Activated naive CD8-positive, alpha-beta T cell treated with anti-CD3 and anti-CD28 coated beads, Interleukin-2, amount 50 U/mL, for 24 hours (primary cell): ENCODE measurements at regions not wholly inside any gene's neighbourhood (a gene's known extent, or its start where the extent isn't known, plus 50 kb on each side); places are given as distances from the start of the nearest gene placed in this dataset.
A peak's percentile ranks its signal among the peaks of the same experiment; 100 is the strongest.
"Not testable (repeated sequence)": the region's sequence is repeated elsewhere in the genome, so short reads cannot be mapped to it uniquely, and the experiment has no call there.

Experiments
- ATAC-seq: fragments of 150-1000 bp; cut with Tn5 transposase; one replicate; pipeline ENCODE4 v1.10.0; 2021
- DNase-seq: peaks from one replicate; pipeline ENCODE4 v3.0.0; 2021
- H3K27ac Mint-ChIP-seq: one replicate; pipeline ENCODE4 v1.8.0; 2021; ENCODE audit warnings: mild to moderate bottlenecking, mixed read lengths
- H3K27me3 Mint-ChIP-seq: one replicate; pipeline ENCODE4 v1.8.0; 2021; ENCODE audit warnings: mixed read lengths
- H3K36me3 Mint-ChIP-seq: one replicate; pipeline ENCODE4 v1.8.0; 2021; ENCODE audit warnings: low read depth, mixed read lengths
- H3K4me1 Mint-ChIP-seq: one replicate; pipeline ENCODE4 v1.8.0; 2021; ENCODE audit warnings: mixed read lengths
- H3K4me3 Mint-ChIP-seq: one replicate; pipeline ENCODE4 v1.8.0; 2021; ENCODE audit warnings: mild to moderate bottlenecking, moderate library complexity, mixed read lengths
- H3K9me3 Mint-ChIP-seq: one replicate; pipeline ENCODE4 v1.8.0; 2021; ENCODE audit warnings: mixed read lengths

DNA sequence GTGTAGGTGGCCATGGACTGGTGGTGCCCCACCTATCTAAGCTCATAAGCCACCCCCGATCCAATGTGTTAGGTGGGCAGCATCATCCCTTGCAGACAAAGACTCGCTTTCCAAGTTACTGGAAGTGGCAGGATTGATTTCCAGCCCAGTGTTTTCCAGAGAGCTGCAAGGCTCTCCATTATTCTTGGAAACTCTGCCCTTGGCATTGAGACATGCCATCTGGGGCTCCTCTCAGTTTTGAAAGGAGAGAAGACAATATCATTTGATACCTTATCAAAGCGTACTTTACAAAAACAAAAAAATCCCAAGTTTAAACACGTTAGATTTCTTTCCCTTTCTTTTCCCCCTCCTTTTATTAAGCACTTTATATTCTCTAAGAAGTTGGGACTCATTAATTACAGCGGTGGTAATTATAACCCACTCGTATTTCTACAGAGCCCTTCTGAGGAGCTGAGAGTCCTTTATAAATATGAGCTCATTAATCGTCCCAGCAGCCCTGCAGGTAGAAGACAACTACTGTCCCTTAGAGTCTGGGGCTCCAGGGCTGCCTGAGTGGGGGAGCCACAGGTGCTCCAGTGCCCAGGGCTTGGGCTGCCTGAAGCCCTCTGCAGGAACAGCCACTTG, 226.1 kb downstream of the TLE3 start:
- Mint-ChIP-seq H3K4me3 (no peak overlapping the region), H3K4me1 (peaks cover 3% of the 10 kb centered on the region), H3K27me3 (peaks cover 2% of the 10 kb centered on the region), H3K36me3 (peaks cover 1% of the 10 kb centered on the region), H3K27ac (no peak overlapping the region), H3K9me3 (peaks cover 10% of the 10 kb centered on the region)
- ATAC-seq (no peak), DNase-seq (no peak)

- Mint-ChIP-seq H3K27ac (no peak overlapping the region), H3K4me3 (no peak overlapping the region), H3K4me1 (no peaks in the 10 kb centered on the region), H3K9me3 (peaks cover 10% of the 10 kb centered on the region), H3K27me3 (peaks cover 4% of the 10 kb centered on the region), H3K36me3 (peaks cover 1% of the 10 kb centered on the region)
- ATAC-seq (no peak), DNase-seq (no peak)
Observed at GRCh38 chr15:69873807-69874206, 223.9 kb downstream of the TLE3 start.

DNA sequence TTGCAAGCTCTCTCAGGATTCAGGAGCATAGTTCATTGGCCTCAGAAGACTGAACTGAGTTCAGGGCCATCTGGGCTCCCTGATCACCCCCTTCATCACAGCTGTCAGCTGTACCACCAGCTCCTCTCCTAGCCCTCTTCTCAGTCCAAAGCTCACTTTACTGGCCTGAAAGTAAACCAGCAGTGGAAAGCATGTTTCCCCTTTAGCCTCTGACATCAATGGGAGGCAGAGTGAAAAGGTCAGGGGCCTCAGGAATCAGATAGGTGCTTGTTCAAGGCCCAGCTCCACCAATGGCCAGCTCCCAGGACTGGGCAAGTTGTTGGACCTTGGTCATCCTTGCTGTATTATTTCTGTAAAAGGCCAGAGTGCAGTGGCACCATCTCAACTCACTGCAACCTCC, 223.4 kb downstream of the TLE3 start:
- H3K9me3 Mint-ChIP-seq, result peaks cover 10% of the 10 kb centered on the region
- no peak overlapping the region for H3K4me3 Mint-ChIP-seq
- ATAC-seq (no peak), DNase-seq (no peak)
- H3K27ac Mint-ChIP-seq, result no peak overlapping the region
- H3K36me3 Mint-ChIP-seq, result peaks cover 1% of the 10 kb centered on the region
- no peaks in the 10 kb centered on the region for H3K4me1 Mint-ChIP-seq
- peaks cover 4% of the 10 kb centered on the region for H3K27me3 Mint-ChIP-seq

DNA sequence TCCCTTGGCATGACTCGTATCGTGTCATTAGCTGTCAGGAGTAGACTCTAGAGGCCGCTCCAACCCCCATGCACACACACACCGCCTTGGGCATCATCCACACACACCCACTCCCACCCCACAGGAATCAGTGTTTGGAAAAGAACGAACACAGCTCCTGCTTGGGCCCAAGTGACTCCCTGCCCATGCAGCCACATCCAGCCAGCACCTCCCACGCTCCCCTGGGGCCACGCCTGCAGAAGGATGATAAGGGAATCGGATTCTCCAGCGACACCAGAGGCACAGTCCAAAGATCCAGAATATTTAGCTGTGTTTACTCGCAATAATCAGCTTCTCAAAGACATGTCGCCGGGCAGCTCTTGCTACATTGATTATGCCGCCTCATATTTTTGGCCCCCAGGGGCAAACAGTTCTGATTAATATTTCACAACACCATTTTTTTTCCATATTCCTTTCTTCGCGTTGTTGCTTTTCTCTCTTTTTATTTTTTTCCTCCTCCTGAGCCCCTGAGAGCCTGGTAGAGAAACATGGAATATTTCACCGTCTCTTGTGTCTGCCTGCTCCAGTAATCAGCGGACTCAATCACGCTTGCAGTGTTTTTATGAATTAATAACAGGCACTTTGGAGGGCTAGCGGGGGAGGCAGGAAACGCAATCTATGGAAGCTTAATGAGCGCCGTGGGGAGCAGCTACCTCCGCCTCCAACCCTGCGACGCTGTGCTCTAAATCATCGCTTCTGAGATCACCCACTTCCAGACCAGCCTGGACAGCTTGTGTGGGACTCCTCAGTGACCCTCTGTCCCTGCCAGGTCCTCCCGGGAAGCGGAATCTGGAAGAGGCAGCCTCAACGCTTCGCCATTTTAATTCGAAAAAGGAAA, 221.4 kb downstream of the TLE3 start:
- ATAC-seq (no peak), DNase-seq (no peak)
- Mint-ChIP-seq H3K4me3 (no peak overlapping the region), H3K27me3 (peaks cover 4% of the 10 kb centered on the region), H3K9me3 (peaks cover 10% of the 10 kb centered on the region), H3K36me3 (peaks cover 1% of the 10 kb centered on the region), H3K27ac (no peak overlapping the region), H3K4me1 (peaks cover 5% of the 10 kb centered on the region)

DNA sequence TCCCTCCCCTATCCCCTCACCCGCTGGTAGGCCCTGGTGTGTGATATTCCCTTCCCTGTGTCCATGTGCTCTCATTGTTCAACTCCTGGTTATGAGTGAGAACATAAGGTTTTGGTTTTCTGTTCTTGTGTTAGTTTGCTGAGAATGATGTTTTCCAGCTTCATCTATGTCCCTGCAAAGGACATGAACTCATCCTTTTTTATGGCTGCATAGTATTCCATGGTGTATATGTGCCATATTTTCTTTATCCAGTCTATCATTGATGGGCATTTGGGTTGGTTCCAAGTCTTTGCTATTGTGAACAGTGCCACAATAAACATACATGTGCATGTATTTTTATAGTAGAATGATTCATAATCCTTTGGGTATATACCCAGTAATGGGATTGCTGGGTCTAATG, 217.8 kb downstream of the TLE3 start:
- H3K27ac Mint-ChIP-seq, H3K36me3 Mint-ChIP-seq, H3K9me3 Mint-ChIP-seq, H3K4me1 Mint-ChIP-seq, ATAC-seq, H3K27me3 Mint-ChIP-seq, H3K4me3 Mint-ChIP-seq, DNase-seq: not testable (repeated sequence)

DNA sequence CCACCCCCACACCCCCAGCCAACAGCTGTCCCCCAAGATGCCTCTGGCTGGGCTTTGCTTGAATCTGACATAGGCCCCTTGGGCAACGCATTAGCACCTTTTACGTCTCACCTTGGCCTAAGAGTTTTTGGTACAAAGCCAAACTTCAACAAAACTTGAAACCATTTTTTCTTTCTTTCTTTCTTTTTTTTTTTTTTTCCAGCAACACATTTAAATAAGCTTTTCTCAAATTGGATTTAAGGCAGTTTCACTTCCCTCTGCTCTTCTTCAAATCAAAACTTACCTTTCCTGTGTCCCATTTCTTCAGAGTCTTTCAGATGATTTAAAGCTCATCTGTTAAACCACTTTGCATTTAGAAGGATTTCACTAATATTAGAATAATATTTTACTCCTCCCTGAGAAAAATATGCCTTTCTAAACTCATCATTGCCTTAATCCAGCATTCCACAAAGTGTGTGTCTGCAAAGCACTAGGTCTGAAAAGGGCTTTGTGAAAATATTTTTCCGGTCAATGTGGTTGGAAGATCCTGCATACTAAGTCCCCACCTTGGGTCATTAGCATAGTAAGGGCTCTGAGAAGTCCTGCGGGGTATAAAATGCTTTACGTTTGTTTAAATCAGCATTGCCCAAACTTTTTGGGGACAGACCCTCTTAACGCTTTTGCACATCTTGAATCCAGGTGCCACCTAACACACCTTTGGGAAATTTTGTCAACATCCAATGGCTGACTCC, 217.0 kb downstream of the TLE3 start:
- H3K4me1 Mint-ChIP-seq, result peaks cover 10% of the 10 kb centered on the region
- H3K27ac Mint-ChIP-seq, result peak overlapping the region; percentile 39
- no peaks in the 10 kb centered on the region for H3K36me3 Mint-ChIP-seq
- no peak overlapping the region for H3K4me3 Mint-ChIP-seq
- peaks cover 6% of the 10 kb centered on the region for H3K27me3 Mint-ChIP-seq
- no peaks in the 10 kb centered on the region for H3K9me3 Mint-ChIP-seq
- ATAC-seq (no peak), DNase-seq (no peak)

DNA sequence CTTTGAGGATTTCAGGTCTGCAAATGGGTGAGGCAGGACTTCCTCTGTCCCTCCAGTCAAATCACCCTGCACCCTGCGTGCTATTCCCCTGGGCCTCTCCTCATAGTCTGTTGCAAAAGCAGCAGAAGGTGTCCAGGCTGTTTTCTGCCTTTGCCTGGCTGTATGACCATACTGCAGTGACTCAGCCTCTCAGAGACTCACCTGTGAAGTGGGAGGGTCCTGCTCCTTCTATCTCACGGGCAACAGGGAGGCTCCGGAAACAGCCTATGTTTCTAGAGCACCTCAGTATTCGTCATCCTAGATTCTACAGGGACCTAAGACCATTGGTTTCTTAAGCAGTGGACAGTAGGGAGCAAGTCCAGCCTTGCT, 216.4 kb downstream of the TLE3 start:
- peaks cover 10% of the 10 kb centered on the region for H3K4me1 Mint-ChIP-seq
- no peak for DNase-seq
- no peaks in the 10 kb centered on the region for H3K36me3 Mint-ChIP-seq
- H3K27me3 Mint-ChIP-seq, result peaks cover 7% of the 10 kb centered on the region
- no peak for ATAC-seq
- no peak overlapping the region for H3K27ac Mint-ChIP-seq
- no peaks in the 10 kb centered on the region for H3K9me3 Mint-ChIP-seq
- no peak overlapping the region for H3K4me3 Mint-ChIP-seq

- no peaks in the 10 kb centered on the region for H3K9me3 Mint-ChIP-seq
- DNase-seq (peak; percentile 6), ATAC-seq (peak; percentile 68)
- peaks cover 10% of the 10 kb centered on the region for H3K4me1 Mint-ChIP-seq
- H3K27me3 Mint-ChIP-seq, result peaks cover 9% of the 10 kb centered on the region
- no peaks in the 10 kb centered on the region for H3K36me3 Mint-ChIP-seq
- no peak overlapping the region for H3K27ac Mint-ChIP-seq
- no peak overlapping the region for H3K4me3 Mint-ChIP-seq
Observed at GRCh38 chr15:69881766-69882165, 216.0 kb downstream of the TLE3 start.

GRCh38 chr15:69883306-69883705, 214.4 kb downstream of the TLE3 start:
- DNase-seq (no peak), ATAC-seq (no peak)
- H3K9me3 Mint-ChIP-seq, result no peaks in the 10 kb centered on the region
- peaks cover 10% of the 10 kb centered on the region for H3K4me1 Mint-ChIP-seq
- no peak overlapping the region for H3K27ac Mint-ChIP-seq
- peaks cover 16% of the 10 kb centered on the region for H3K27me3 Mint-ChIP-seq
- H3K4me3 Mint-ChIP-seq, result no peak overlapping the region
- H3K36me3 Mint-ChIP-seq, result no peaks in the 10 kb centered on the region

DNA sequence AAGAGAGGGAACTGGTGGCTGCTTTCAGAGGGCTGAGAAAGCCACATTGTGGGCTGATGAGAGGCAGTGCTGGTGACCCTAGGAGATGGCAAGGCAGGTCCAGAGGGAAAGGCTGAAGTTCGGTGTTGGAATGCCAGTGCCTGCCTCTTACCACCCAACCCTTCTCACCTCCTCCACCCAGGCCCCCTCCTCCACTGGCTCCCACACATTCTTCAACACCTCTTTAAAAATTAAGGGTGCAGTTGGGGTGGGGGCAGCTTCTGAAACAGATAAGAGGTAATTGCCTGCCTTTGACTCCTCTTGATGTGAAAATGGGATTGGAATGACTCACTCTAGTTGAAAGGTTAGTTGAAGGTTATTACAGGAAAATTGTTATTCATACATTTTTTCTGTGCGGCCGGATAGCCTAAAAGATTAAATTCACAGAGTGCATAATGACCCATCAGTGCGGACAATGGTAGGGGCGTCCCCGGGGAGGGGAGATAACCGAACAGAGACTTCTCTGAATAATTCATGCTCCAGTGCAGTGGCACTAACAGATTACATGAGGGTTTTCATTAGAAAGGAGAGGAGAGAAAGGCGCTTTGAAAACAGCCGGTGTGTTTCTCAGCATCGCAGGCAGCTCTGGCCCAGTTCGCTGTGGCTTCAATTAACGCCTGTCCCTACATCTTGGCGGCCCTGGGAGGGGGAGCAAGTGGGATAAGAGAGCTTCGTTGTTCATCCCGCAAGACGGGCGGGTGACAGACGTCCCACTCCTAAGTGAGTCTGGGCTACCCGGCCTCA, 212.4 kb downstream of the TLE3 start:
- H3K9me3 Mint-ChIP-seq, result no peaks in the 10 kb centered on the region
- H3K36me3 Mint-ChIP-seq, result no peaks in the 10 kb centered on the region
- peaks cover 9% of the 10 kb centered on the region for H3K4me1 Mint-ChIP-seq
- ATAC-seq (no peak), DNase-seq (no peak)
- H3K4me3 Mint-ChIP-seq, result no peak overlapping the region
- no peak overlapping the region for H3K27ac Mint-ChIP-seq
- H3K27me3 Mint-ChIP-seq, result peaks cover 18% of the 10 kb centered on the region

GRCh38 chr15:69887009-69887408, 210.7 kb downstream of the TLE3 start:
- ATAC-seq (no peak), DNase-seq (no peak)
- H3K36me3 Mint-ChIP-seq, result no peaks in the 10 kb centered on the region
- peaks cover 4% of the 10 kb centered on the region for H3K9me3 Mint-ChIP-seq
- H3K4me1 Mint-ChIP-seq, result peaks cover 5% of the 10 kb centered on the region
- no peak overlapping the region for H3K27ac Mint-ChIP-seq
- H3K27me3 Mint-ChIP-seq, result peaks cover 20% of the 10 kb centered on the region
- H3K4me3 Mint-ChIP-seq, result no peak overlapping the region

GRCh38 chr15:69887553-69887952, 210.2 kb downstream of the TLE3 start:
- Mint-ChIP-seq H3K27ac (no peak overlapping the region), H3K36me3 (no peaks in the 10 kb centered on the region), H3K9me3 (peaks cover 4% of the 10 kb centered on the region), H3K4me1 (peaks cover 1% of the 10 kb centered on the region), H3K4me3 (no peak overlapping the region), H3K27me3 (peaks cover 16% of the 10 kb centered on the region)
- DNase-seq (no peak), ATAC-seq (no peak)

- Mint-ChIP-seq H3K9me3 (peaks cover 4% of the 10 kb centered on the region), H3K36me3 (no peaks in the 10 kb centered on the region), H3K4me1 (no peaks in the 10 kb centered on the region), H3K27me3 (peaks cover 16% of the 10 kb centered on the region), H3K4me3 (no peak overlapping the region), H3K27ac (no peak overlapping the region)
- DNase-seq (no peak), ATAC-seq (no peak)
Observed at GRCh38 chr15:69888406-69888805, 209.3 kb downstream of the TLE3 start.

GRCh38 chr15:69891070-69891536, 206.6 kb downstream of the TLE3 start:
- no peak overlapping the region for H3K27ac Mint-ChIP-seq
- no peak overlapping the region for H3K4me3 Mint-ChIP-seq
- no peak for ATAC-seq
- H3K27me3 Mint-ChIP-seq, result peaks cover 29% of the 10 kb centered on the region
- no peaks in the 10 kb centered on the region for H3K4me1 Mint-ChIP-seq
- H3K36me3 Mint-ChIP-seq, result no peaks in the 10 kb centered on the region
- no peak for DNase-seq
- H3K9me3 Mint-ChIP-seq, result peaks cover 4% of the 10 kb centered on the region
